A673 (cell line): ENCODE measurements at regions not wholly inside any gene's neighbourhood (a gene's known extent, or its start where the extent isn't known, plus 50 kb on each side); places are given as distances from the start of the nearest gene placed in this dataset.

Experiments
- EZH2 ChIP-seq: fragments of 200-600 bp; sonication (generic); IDR thresholded peaks from 2 replicates; pipeline ENCODE4 v1.6.1; 2017; ENCODE audit warnings: borderline replicate concordance, low read depth, mild to moderate bottlenecking, mixed read lengths, antibody characterized with exemption, low read length; ENCODE audit not compliant: poor library complexity, severe bottlenecking
- TF ChIP-seq, protein P1 (sequence below): fragments of 300-800, 200-600 bp; sonication (generic); conservative IDR thresholded peaks from 2 replicates; pipeline ENCODE4 v1.5.1; 2017; ENCODE audit warnings: low read depth, mild to moderate bottlenecking, antibody characterized with exemption, low read length, moderate library complexity, mixed read lengths

GRCh38 chrX:139167282-139167681, 363.3 kb upstream of the F9 start:
- no peak for TF ChIP-seq EZH2
- TF ChIP-seq, protein P1, sequence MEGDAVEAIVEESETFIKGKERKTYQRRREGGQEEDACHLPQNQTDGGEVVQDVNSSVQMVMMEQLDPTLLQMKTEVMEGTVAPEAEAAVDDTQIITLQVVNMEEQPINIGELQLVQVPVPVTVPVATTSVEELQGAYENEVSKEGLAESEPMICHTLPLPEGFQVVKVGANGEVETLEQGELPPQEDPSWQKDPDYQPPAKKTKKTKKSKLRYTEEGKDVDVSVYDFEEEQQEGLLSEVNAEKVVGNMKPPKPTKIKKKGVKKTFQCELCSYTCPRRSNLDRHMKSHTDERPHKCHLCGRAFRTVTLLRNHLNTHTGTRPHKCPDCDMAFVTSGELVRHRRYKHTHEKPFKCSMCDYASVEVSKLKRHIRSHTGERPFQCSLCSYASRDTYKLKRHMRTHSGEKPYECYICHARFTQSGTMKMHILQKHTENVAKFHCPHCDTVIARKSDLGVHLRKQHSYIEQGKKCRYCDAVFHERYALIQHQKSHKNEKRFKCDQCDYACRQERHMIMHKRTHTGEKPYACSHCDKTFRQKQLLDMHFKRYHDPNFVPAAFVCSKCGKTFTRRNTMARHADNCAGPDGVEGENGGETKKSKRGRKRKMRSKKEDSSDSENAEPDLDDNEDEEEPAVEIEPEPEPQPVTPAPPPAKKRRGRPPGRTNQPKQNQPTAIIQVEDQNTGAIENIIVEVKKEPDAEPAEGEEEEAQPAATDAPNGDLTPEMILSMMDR, result no peak
